H1 (cell line): ENCODE measurements at regions not wholly inside any gene's neighbourhood (a gene's known extent, or its start where the extent isn't known, plus 50 kb on each side); places are given as distances from the start of the nearest gene placed in this dataset.

Source experiments
- CTCF ChIP-seq, 3 experiments: IDR thresholded peaks; 1 replicate in 2 of 3; 2 replicates in 1 of 3; pipeline versions ENCODE4 v1.5.1 to v1.6.1; 2011; ENCODE audit warnings: low read length in 3 of 3, mild to moderate bottlenecking in 3 of 3, inconsistent platforms in 2 of 3, low read depth in 1 of 3, moderate library complexity in 1 of 3; ENCODE audit not compliant: insufficient read depth in 1 of 3; ENCODE audit errors: control extremely low read depth in 1 of 3
- EP300 ChIP-seq, 2 experiments: IDR thresholded peaks; 1 replicate in 1 of 2; 2 replicates in 1 of 2; pipeline ENCODE4 v1.6.1; 2011 to 2012; ENCODE audit warnings: low read depth in 2 of 2, low read length in 2 of 2, mild to moderate bottlenecking in 2 of 2, borderline replicate concordance in 1 of 2, inconsistent platforms in 1 of 2, moderate library complexity in 1 of 2
- POLR2AphosphoS5 ChIP-seq: IDR thresholded peaks from 2 replicates; pipeline ENCODE4 v1.6.1; 2011; ENCODE audit warnings: low read depth, low read length
- RAD21 ChIP-seq, 2 experiments: IDR thresholded peaks in 1 of 2; conservative IDR thresholded peaks in 1 of 2; 2 replicates each; pipeline ENCODE4 v1.6.1; 2011; ENCODE audit warnings: low read depth in 2 of 2, low read length in 2 of 2, improper control_type of control experiment in 1 of 2, inconsistent platforms in 1 of 2, mild to moderate bottlenecking in 1 of 2, moderate library complexity in 1 of 2
- SP4 ChIP-seq: IDR thresholded peaks from 2 replicates; pipeline ENCODE4 v1.6.1; 2012; ENCODE audit warnings: low read length, inconsistent platforms
- TAF1 ChIP-seq: IDR thresholded peaks from 2 replicates; pipeline ENCODE4 v1.6.1; 2011; ENCODE audit warnings: mild to moderate bottlenecking, low read depth, low read length

DNA sequence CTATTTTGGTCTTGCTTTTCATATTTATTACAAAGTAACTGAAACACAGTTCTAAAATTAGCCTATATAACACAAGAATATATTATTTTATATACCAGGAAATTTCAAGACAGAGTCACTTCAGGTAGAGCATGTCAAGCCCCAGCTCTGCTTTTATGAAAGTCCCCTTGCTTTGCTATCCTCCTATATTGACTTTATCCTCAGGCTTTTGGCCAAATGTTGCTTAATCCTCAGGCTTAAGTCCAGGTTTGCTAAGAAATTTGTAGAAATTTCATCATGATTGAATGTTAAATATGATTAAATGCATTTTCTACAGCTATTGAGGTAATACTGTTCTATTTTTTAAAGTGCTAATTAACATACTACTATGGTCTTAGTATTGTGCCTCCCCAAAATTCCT, 227.6 kb downstream of the FZD1 start:
- TF ChIP-seq TAF1, result no peak
- TF ChIP-seq SP4, result no peak
- no peak for TF ChIP-seq POLR2AphosphoS5
- TF ChIP-seq CTCF (IDR thresholded peaks at IDR 0.05; ENCODE audit: control extremely low read depth in 1 of 3, insufficient read depth in 1 of 3, low read depth in 1 of 3, low read length in 3 of 3), result no peak
- TF ChIP-seq EP300 (IDR thresholded peaks at IDR 0.05; ENCODE audit: borderline replicate concordance in 1 of 2, low read depth in 2 of 2, low read length in 2 of 2), result no peak
- TF ChIP-seq RAD21 (IDR thresholded peaks at IDR 0.05 in 1 of 2, conservative IDR thresholded peaks at IDR 0.05 in 1 of 2; ENCODE audit: low read depth in 2 of 2, low read length in 2 of 2), result no peak
